PC-9 (cell line): ENCODE measurements at regions not wholly inside any gene's neighbourhood (a gene's known extent, or its start where the extent isn't known, plus 50 kb on each side); places are given as distances from the start of the nearest gene placed in this dataset.
"Not testable (repeated sequence)": the region's sequence is repeated elsewhere in the genome, so short reads cannot be mapped to it uniquely, and the experiment has no call there.

ENCODE experiments used
- BruUV-seq: library from RNA; stranded (reverse); fragments of 400-500 nt; replicated peaks from 2 replicates; lab custom pipeline; 2021; lab: Mats Ljungman, UMichigan
- CTCF ChIA-PET: fragments of 300-600 bp; sonication (Branson Sonifier 250); formaldehyde crosslinking; loops from one replicate; lab custom pipeline; 2022; ENCODE audit warnings: antibody characterized with exemption; lab: Charles Lee
- POLR2A ChIA-PET: fragments of 300-600 bp; sonication (Branson Sonifier 250); formaldehyde crosslinking; loops from one replicate; lab custom pipeline; 2022; ENCODE audit warnings: antibody characterized with exemption; ENCODE audit not compliant: unreplicated experiment; lab: Charles Lee
- DNase-seq, 2 experiments: peaks; one replicate each; pipeline versions ENCODE4 v3.0.0 to v3.0.0-alpha.2; 2015 to 2022; ENCODE audit warnings: mixed read lengths in 1 of 2
- H2AFZ ChIP-seq: fragments of 200-600 bp; sonication (generic); 2 replicates; pipeline ENCODE4 v1.8.1; 2017; ENCODE audit warnings: antibody characterized with exemption
- H3F3A ChIP-seq: fragments of 200-600 bp; sonication (generic); 2 replicates; pipeline ENCODE4 v1.8.1; 2017; ENCODE audit warnings: antibody characterized with exemption, mild to moderate bottlenecking, low read depth; ENCODE audit not compliant: insufficient read depth
- H3K27ac ChIP-seq: fragments of 200-600 bp; sonication (generic); 2 replicates; pipeline ENCODE4 v1.6.1; 2016; ENCODE audit warnings: mixed run types
- H3K27me3 ChIP-seq: fragments of 200-600 bp; sonication (generic); 2 replicates; pipeline ENCODE4 v1.6.1; 2016; ENCODE audit warnings: low read depth, mixed run types; ENCODE audit not compliant: insufficient read depth
- H3K36me3 ChIP-seq: fragments of 200-600 bp; sonication (generic); 2 replicates; pipeline ENCODE4 v1.6.1; 2016; ENCODE audit warnings: low read depth, mixed run types
- H3K4me1 ChIP-seq: fragments of 200-600 bp; sonication (generic); replicated peaks from 2 replicates; pipeline ENCODE4 v1.6.1; 2016; ENCODE audit warnings: mixed run types; ENCODE audit not compliant: insufficient read depth
- H3K4me2 ChIP-seq: fragments of 200-600 bp; sonication (generic); 2 replicates; pipeline ENCODE4 v1.6.1; 2017; ENCODE audit warnings: mixed run types
- H3K4me3 ChIP-seq: fragments of 200-600 bp; sonication (generic); 2 replicates; pipeline ENCODE4 v1.6.1; 2016; ENCODE audit warnings: mixed run types
- H3K79me2 ChIP-seq: fragments of 200-600 bp; sonication (generic); 2 replicates; pipeline ENCODE4 v1.6.1; 2017; ENCODE audit warnings: low read depth, mixed run types
- H3K9me2 ChIP-seq: fragments of 200-600 bp; sonication (generic); 2 replicates; pipeline ENCODE4 v1.8.1; 2017; ENCODE audit warnings: mild to moderate bottlenecking; ENCODE audit not compliant: insufficient read depth
- H3K9me3 ChIP-seq: fragments of 200-600 bp; sonication (generic); 2 replicates; pipeline ENCODE4 v1.8.1; 2016; ENCODE audit warnings: low read depth; ENCODE audit not compliant: insufficient read depth
- H4K20me1 ChIP-seq: fragments of 200-600 bp; sonication (generic); 2 replicates; pipeline ENCODE4 v1.8.1; 2017; ENCODE audit not compliant: insufficient read depth
- EZH2 ChIP-seq: fragments of 200-600 bp; sonication (generic); IDR thresholded peaks from 2 replicates; pipeline ENCODE4 v1.8.0; 2017; ENCODE audit warnings: antibody characterized with exemption, low read depth
- intact Hi-C: fragments of 100-400 bp; cut with micrococcal nuclease; formaldehyde crosslinking; loops from one replicate; pipeline ENCODE4 v1.10.0; 2022; ENCODE audit not compliant: unreplicated experiment
- TF ChIP-seq, protein P1 (sequence below): fragments of 200-600 bp; sonication (generic); conservative IDR thresholded peaks from 2 replicates; pipeline ENCODE4 v1.6.1; 2017; ENCODE audit warnings: mixed run types, antibody characterized with exemption, mild to moderate bottlenecking, moderate library complexity

DNA sequence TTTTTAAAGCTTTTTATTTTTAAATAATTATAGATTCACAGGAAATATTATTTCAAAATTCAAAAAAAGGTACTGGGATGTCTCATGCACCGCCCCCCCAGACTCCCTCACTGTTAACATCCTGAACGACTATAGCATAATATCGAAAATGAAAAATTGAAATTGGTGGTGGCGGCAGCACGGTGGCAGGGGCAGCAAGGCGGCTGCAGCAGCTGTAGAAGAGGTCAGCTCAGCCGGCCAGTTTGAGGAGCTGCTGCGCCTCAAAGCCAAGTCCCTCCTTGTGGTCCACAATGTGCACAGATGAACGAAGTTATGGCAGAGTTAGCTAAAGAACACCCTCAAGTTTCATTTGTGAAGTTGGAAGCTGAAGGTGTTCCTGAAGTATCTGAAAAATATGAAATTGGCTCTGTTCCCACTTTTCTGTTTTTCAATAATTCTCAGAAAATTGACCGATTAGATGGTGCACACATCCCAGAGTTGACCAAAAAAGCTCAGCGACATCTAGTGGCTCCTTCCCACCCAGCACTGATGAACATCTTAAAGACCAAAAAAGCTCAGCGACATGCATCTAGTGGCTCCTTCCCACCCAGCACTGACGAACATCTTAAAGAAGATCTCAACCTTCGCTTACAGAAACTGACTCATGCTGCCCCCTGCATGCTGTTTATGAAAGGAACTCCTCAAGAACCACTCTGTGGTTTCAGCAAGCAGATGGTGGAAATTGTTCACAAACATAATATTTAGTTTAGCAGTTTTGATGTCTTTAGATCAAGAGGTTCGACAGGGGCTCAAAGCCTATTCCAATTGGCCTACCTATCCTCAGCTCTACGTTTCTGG lies 100.8 kb downstream of the FAM217A start:
- H3K4me3 ChIP-seq = no peak overlapping the region
- H3K79me2 ChIP-seq = no peaks in the 10 kb centered on the region
- H3K27me3 ChIP-seq = no peaks in the 10 kb centered on the region
- no peaks in the 10 kb centered on the region for H3K36me3 ChIP-seq
- ChIA-PET CTCF (interaction anchor here (0.7 to 1.5 kb wide), 7 partner anchors 29 to 229 kb away, joined by 3 to 11 read pairs (median 6); partner anchors contain the start of gene FAM50B), POLR2A (no interaction called here)
- no peak overlapping the region for H2AFZ ChIP-seq
- H4K20me1 ChIP-seq = no peaks in the 10 kb centered on the region
- H3K27ac ChIP-seq = no peak overlapping the region
- no peaks in the 10 kb centered on the region for H3K9me3 ChIP-seq
- intact Hi-C loops = loop anchor here (1.0 to 5.0 kb wide), 3 partner anchors 129 to 236 kb away; partner anchors contain the start of gene FAM50B
- no peak overlapping the region for H3K4me2 ChIP-seq
- H3K4me1 ChIP-seq = no peaks in the 10 kb centered on the region
- H3F3A ChIP-seq = no peaks in the 10 kb centered on the region
- no peak for TF ChIP-seq EZH2
- TF ChIP-seq, protein P1, sequence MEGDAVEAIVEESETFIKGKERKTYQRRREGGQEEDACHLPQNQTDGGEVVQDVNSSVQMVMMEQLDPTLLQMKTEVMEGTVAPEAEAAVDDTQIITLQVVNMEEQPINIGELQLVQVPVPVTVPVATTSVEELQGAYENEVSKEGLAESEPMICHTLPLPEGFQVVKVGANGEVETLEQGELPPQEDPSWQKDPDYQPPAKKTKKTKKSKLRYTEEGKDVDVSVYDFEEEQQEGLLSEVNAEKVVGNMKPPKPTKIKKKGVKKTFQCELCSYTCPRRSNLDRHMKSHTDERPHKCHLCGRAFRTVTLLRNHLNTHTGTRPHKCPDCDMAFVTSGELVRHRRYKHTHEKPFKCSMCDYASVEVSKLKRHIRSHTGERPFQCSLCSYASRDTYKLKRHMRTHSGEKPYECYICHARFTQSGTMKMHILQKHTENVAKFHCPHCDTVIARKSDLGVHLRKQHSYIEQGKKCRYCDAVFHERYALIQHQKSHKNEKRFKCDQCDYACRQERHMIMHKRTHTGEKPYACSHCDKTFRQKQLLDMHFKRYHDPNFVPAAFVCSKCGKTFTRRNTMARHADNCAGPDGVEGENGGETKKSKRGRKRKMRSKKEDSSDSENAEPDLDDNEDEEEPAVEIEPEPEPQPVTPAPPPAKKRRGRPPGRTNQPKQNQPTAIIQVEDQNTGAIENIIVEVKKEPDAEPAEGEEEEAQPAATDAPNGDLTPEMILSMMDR = peak; percentile 73
- peak; percentile 43 to 65 for DNase-seq
- BruUV-seq = no TSS peak
- H3K9me2 ChIP-seq = no peaks in the 10 kb centered on the region

DNA sequence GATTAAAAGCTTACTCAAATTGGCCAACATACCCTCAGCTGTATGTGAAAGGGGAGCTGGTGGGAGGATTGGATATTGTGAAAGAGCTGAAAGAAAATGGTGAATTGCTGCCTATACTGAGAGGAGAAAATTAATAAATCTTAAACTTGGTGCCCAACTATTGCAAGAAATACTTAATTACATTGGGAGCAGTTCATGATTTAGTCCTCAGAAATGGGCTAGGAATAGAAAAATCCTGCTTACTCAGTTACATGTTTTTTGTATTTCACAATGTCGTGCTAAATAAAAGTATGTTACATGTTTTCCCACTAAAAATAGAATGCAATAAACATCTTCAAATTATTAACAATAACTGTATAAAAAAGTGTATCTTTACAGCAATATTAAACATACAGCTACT lies 100.0 kb downstream of the FAM217A start:
- H3K4me1 ChIP-seq, POLR2A ChIA-PET, H3K79me2 ChIP-seq: not testable (repeated sequence)

DNA sequence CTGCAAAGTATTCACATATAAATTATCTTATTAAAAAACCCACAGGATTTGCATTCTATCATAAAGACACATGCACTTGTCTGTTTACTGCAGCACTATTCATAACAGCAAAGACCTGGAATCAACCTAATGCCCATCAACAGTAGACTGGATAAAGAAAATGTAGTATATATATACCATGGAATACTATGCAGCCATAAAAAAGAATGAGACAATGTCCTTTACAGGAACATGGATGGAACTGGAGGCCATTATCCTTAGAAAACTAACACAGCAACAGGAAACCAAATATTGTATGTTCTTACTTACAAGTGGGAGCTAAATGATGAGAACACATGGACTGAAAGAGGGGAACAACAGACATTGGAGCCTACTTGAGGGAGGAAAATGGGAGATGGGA lies 97.0 kb downstream of the FAM217A start:
- Histone ChIP-seq H4K20me1 (no peaks in the 10 kb centered on the region), H3K27ac (no peak overlapping the region), H3K36me3 (no peaks in the 10 kb centered on the region), H3K9me3 (no peaks in the 10 kb centered on the region), H2AFZ (no peak overlapping the region), H3K4me1 (no peaks in the 10 kb centered on the region), H3K79me2 (no peaks in the 10 kb centered on the region), H3F3A (no peaks in the 10 kb centered on the region), H3K4me3 (no peak overlapping the region), H3K9me2 (no peaks in the 10 kb centered on the region), H3K27me3 (no peaks in the 10 kb centered on the region), H3K4me2 (no peak overlapping the region)
- ChIA-PET POLR2A (no interaction called here), CTCF (no interaction called here)
- BruUV-seq = no TSS peak
- TF ChIP-seq EZH2 = no peak
- TF ChIP-seq, protein P1 = no peak
- no peak for DNase-seq
- intact Hi-C loops = no loop called here

More for the DNA sequence above, 100.0 kb downstream of the FAM217A start:
- H4K20me1 ChIP-seq, H3K27me3 ChIP-seq, H3F3A ChIP-seq, H3K4me2 ChIP-seq, DNase-seq, H3K9me2 ChIP-seq, H3K27ac ChIP-seq, H3K9me3 ChIP-seq, BruUV-seq, H3K36me3 ChIP-seq, H2AFZ ChIP-seq, H3K4me3 ChIP-seq: not testable (repeated sequence)
- CTCF ChIA-PET = interaction anchor here (0.5 to 1.5 kb wide), 3 partner anchors 46 to 229 kb away, joined by 6 read pairs; no protein-coding TSS in a partner anchor
- intact Hi-C loops = loop anchor here (1.0 to 5.0 kb wide), 3 partner anchors 130 to 237 kb away; partner anchors contain the start of gene FAM50B
